ENCODE measurements at regions not wholly inside any gene's neighbourhood (a gene's known extent, or its start where the extent isn't known, plus 50 kb on each side); places are given as distances from the start of the nearest gene placed in this dataset.

DNA sequence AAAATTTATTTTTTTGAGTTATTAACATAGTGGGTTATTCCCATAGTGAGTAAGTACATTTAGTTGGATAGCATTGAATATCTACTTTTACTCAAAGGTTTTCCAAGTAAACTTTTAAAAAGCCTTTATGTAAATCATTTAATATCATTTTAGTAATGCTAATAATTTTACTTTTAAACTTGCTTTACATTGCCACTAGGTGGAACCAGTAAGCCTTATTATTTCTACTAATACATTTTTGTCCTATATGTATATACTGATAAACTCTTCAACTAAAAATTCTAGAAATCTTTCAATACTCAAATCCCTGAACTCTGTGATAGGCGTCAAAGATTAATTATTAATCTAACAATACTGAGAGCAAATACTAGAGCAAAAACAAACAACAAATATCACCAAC lies 1709.2 kb upstream of the PCDH20 start:
- TF ChIP-seq POLR2AphosphoS5 (IDR thresholded peaks at IDR 0.05) (no peak), POLR2A (IDR thresholded peaks at IDR 0.05) (no peak)
- TF ChIP-seq, protein P1, sequence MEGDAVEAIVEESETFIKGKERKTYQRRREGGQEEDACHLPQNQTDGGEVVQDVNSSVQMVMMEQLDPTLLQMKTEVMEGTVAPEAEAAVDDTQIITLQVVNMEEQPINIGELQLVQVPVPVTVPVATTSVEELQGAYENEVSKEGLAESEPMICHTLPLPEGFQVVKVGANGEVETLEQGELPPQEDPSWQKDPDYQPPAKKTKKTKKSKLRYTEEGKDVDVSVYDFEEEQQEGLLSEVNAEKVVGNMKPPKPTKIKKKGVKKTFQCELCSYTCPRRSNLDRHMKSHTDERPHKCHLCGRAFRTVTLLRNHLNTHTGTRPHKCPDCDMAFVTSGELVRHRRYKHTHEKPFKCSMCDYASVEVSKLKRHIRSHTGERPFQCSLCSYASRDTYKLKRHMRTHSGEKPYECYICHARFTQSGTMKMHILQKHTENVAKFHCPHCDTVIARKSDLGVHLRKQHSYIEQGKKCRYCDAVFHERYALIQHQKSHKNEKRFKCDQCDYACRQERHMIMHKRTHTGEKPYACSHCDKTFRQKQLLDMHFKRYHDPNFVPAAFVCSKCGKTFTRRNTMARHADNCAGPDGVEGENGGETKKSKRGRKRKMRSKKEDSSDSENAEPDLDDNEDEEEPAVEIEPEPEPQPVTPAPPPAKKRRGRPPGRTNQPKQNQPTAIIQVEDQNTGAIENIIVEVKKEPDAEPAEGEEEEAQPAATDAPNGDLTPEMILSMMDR (IDR thresholded peaks at IDR 0.05) = peak in 2 of 4 experiments; percentile 14 to 19

All from prostate gland (tissue), 2 donors.